H4 (cell line): ENCODE measurements at regions not wholly inside any gene's neighbourhood (a gene's known extent, or its start where the extent isn't known, plus 50 kb on each side); places are given as distances from the start of the nearest gene placed in this dataset.

Source experiments
- DNase-seq: peaks from one replicate; pipeline ENCODE4 v3.0.0-alpha.2; 2015; ENCODE audit warnings: low spot score

DNA sequence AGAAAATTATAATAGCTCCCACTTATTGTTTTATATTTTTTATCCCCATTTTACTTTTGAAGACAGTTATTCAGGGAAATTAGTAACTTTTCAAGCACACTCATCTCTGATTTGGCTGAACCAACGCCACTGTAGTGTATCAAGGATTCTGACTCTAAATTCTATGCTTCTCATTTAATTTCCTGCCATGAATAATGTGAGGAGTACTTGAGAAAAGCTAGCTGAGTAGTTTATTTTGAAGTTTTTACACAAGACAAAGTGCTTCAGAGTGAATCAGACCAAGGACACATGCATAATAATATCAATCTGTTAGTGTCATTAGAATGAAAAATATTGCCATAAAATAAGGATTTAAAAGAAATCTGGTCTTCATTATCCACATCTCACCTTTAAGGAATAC is 329.9 kb downstream of the SLITRK6 start:
- DNase-seq, result no peak

DNA sequence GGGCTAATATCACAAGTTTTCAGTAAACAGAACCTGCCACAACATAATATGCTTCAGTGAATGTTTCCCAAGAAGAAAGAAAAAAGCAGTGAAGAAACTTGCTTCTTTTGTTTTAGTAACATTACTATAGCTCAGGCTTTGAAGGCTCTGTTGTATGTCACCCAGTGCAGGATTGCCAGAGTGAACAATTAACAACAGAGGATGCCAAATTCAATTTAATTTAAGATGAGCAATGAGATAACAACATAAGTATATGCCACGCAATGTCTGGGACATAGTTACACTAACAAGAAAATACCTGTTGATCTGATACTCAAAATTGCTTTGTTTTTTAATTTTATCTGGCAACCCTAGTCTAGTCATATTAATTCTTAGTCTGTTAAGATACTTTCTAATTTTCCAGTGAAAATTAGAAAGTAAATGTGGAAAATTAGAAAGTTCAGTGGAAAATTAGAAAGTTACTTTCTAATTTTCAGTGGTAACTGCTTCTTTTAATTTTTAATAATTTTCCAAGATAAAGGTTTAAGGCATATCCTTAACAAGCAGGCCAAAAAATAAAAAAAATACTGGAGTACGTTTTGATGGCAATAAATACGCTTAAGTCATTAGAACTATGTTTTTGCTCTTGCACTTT is 336.3 kb downstream of the SLITRK6 start:
- DNase-seq, result no peak

DNA sequence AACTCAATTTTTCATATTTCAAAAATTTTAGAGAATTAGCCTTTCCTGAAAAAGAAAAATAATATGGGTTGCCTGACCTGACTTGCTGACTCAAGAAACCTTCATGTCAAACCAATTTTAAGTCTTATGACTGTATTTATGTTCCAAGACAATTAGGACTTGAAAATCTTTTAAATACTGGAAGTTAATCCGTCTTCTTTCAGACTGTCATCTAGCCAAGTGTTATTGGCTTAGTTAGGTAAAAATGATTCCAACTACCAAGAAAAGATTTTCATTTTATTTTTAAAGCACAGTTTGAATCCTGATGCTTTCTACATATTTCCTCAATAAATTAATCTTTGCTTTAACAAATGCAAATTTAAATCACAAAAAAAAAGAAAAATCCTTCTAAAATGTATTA is 337.6 kb downstream of the SLITRK6 start:
- no peak for DNase-seq

DNA sequence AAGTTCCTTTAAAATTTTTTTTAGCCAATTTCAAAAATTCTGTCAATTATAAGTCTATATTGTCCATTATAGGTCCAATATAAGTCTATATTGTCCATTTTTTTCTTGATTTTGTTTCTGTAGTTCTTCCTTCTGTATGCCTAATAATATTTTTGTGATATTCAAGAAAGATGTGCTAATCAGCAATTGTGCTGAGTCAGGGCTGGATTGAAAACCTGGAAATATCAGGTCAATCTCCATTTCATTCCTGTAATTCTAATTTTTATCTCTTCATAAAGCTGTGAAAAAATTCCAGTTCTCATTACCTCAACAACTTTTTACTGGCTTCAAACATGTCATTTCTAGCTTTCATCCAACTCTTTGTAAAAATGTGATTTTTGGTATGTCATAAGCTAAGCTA is 353.7 kb downstream of the SLITRK6 start:
- no peak for DNase-seq

DNA sequence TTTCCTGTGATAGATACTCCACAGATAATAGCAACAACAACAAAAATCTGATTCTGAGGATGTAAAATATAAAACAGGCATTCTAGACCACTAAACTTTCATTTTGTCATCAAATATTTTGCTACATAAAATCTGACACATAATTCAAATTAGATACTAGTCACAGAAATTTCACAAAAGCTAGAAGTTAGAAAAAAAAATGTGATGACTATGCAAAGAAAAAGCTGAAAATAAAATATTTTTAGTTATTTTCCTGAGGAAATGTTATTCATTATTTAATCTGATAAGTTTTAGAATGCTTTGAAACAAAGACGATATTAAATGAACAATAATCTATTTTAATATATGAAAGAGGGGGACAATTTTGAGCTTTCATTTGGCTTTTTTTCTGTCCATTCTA is 357.2 kb downstream of the SLITRK6 start:
- no peak for DNase-seq

DNA sequence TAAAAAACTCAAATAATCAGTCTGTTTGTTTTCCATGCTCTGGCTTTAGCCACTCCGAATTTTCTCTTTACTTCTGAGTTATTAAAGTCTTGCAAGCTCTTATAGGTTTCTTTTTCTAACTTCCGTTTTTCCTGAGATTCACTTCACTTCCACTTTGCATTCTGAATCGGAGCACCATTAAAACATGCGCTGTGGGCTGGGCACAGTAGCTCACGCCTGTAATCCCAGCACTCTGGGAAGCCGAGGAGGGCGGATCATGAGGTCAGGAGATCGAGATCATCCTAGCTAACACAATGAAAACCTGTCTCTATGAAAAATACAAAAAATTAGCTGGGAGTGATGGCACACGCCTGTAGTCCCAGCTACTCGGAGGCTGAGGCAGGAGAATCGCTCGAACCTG is 357.9 kb downstream of the SLITRK6 start:
- no peak for DNase-seq

DNA sequence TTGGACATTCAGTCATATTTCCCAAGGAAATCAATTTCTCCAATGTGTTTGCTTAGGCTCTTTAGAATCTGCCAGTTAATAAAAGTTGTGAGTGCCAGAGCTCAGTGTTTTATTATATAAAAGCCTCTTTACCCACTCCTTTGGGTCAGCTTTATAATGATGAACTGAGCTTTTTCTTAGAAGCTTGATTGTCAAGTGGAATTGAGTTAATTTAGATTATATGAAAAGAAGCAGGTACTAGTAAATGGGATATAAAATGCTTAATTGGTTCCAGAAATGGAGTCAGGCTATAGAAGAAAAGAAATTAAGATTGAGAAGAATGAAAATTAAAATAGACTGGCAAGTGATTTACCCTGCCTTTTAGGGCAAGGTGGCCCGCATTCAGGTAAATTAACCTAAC is 363.2 kb downstream of the SLITRK6 start:
- no peak for DNase-seq

GRCh38 chr13:85434927-85435326 is 364.3 kb downstream of the SLITRK6 start:
- DNase-seq, result no peak

DNA sequence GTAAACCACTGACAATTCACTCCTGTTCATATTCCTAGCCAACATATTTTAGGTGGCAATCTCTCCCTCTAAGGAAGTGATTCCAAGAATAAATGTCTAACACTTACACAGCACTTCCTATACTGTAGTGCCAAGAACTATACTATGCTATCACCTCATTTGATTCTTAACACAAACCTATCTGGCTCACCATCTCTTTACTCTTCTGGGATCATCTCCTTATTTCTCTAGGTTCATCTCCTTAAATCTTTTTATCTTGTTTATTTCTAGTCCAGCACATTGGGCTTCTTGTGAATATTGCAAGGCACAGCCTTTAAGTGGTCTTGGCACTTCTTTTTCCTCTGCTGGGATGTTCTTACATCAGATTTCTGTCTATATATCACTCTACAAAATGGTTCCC is 366.3 kb downstream of the SLITRK6 start:
- no peak for DNase-seq

- DNase-seq, result no peak
Observed at GRCh38 chr13:85431720-85432119, 367.5 kb downstream of the SLITRK6 start.

DNA sequence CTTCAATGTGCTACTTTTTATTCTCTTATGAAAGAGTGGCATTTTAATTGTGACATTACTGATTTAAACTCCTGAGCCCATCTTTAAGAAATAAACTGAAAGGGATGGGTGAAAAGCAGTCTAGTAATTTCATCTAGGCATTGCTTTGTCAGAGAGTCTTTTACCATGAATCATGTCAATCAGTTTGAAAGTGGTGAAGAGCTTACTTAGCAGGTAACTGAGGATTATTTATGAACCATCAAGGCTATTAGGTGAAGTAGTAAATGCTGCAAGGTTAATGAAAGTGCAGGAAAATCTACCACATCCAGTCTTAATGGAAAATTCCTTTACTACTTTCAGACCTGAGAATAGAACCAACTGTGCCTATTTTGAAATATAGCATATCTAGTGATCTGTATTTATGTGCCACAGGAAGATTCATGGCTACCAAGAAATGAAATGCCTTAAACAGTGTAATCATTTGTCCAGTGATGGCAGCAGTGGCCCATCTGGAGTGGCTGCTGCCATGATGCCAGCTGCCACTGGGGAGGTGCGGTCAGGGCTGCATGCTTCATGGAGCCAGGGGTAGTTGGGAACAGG is 368.9 kb downstream of the SLITRK6 start:
- DNase-seq, result no peak

GRCh38 chr13:85427416-85427815 is 371.8 kb downstream of the SLITRK6 start:
- DNase-seq, result no peak

GRCh38 chr13:85420136-85420535 is 379.1 kb downstream of the SLITRK6 start:
- no peak for DNase-seq

DNA sequence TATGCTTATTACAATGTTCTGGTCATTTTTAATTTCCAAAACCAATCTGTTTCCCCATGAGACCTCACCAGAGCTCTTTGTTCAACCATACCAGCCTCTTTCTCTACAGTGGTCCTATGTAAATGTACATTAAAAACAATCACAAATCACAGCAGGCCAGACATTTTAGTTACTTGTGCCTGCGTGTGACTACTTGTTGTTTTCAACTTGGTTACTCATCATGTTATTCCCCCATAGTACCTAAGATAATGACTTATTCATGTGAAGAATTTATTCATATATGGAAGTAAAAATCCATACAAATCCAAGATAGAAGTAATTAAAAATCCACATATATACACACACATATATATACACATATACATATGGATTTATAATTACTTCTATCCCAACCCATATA is 379.6 kb downstream of the SLITRK6 start:
- DNase-seq, result no peak

DNA sequence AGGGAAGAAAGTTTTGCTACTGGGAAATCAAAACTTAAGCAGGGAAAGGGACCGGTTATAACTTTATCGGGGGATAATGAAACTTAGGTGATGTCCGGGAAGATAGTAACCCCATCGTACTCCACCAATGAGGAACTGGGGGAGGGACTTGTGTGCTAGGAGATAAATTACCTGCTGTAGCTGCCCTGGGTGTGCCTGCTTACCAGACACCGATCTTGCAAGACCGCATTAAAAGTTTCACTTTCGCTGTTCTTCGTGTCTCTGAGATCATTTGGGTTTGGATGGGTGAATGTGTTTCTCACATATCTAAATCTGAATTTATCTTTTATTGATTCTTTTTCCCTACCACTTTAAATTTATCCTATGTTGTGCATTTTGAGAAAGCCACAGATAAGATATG is 381.4 kb downstream of the SLITRK6 start:
- no peak for DNase-seq

DNA sequence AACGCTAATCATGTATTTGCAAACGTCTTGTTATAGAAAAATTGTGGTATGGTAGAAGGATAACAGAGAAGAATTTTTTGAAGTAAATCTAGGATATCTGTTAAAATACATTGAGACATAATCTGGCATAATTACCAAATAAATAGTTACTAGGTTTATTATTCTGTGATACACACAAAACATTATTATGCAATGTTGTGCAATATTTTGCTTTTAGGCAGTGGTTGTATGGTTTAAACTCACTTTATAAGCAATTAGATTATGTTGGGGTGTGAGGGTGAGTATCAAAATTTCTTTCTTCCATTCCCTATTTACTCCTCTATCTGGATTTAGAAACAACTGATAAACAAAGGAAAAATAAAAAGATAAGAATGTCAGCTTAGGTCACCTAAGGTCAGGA is 385.6 kb downstream of the SLITRK6 start:
- no peak for DNase-seq

- no peak for DNase-seq
Observed at GRCh38 chr13:85412448-85412847, 386.8 kb downstream of the SLITRK6 start.

DNA sequence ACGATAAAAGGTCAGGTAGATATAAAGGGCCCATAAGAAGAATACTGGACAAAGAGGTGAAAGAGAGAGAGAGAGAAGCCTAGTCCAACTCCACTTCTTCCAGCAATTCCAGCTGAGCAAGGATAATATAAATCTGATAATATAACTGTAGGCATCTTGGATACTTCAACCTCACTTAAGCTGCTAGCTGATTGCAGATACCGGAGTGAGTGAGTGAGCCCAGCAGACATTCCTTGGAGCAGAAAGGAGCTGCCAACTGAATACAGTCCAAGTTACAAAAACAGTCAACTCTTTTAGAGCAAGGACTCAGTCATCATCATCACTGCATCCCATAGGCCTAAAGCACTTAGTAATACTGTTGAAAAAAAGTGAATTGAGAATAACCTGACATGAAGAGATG is 387.6 kb downstream of the SLITRK6 start:
- DNase-seq, result no peak

GRCh38 chr13:85408415-85408814 is 390.8 kb downstream of the SLITRK6 start:
- DNase-seq, result no peak

GRCh38 chr13:85406269-85406975 is 392.8 kb downstream of the SLITRK6 start:
- no peak for DNase-seq

DNA sequence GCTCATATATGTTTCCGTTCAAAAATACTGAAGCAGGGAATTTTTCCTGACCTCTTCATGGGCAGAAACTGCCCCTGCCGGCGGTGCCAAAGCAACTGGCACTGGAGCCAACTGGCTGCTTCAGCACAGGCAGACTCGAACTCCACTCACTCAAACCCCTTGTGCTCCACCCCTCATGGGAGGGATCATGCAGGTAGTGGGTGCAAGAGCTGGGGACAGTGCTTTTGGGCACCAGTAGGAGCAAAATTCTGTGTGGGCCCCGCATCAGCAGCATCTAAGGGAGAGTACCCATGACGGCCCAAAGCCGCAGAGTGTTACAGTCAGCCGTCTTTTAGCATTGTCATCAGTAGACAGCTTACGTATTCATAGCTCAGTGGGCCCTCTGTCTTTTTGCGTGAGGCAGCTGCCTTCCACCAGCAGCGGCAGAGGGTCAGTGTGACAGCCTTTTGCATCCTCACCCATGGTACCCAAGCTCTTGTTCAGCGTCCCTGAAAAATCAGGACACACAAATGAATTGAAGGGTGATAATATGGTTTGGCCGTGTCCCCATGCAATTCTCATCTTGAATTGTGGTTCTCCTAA is 393.8 kb downstream of the SLITRK6 start:
- DNase-seq, result no peak

- no peak for DNase-seq
Observed at GRCh38 chr13:85386424-85386823, 412.8 kb downstream of the SLITRK6 start.

DNA sequence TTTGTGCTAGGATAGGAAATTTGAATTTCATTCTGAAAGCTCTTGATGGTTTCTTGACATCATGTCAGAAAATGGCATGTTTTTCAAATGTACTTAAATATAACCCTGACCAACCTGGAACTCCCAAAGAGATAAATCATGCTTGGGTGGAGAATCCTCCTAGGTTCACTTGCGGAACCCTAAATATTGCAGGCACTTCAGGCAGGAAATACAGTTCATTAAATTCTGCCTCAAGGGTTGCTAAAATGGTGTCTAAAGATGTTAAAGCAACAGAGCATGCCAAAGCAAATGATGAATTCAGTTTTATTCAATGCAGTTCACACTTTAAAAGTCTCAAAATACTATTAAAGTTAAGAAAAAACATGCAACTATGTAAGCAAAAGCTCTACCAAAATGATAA is 415.9 kb downstream of the SLITRK6 start:
- DNase-seq, result no peak
